HG02623 (cell line): ENCODE measurements at regions not wholly inside any gene's neighbourhood (a gene's known extent, or its start where the extent isn't known, plus 50 kb on each side); places are given as distances from the start of the nearest gene placed in this dataset.

Experiments
- ATAC-seq: cut with Tn5 transposase; IDR thresholded peaks from one replicate; pipeline ENCODE4 v1.9.1; 2021; ENCODE audit warnings: moderate library complexity; ENCODE audit not compliant: unreplicated experiment

GRCh38 chr5:74054139-74054538, 428.1 kb downstream of the ARHGEF28 start:
- ATAC-seq, result no peak

- no peak for ATAC-seq
Observed at GRCh38 chr5:74052441-74053221, 426.6 kb downstream of the ARHGEF28 start.

GRCh38 chr5:74051076-74051475, 425.1 kb downstream of the ARHGEF28 start:
- no peak for ATAC-seq

- ATAC-seq, result no peak
Observed at GRCh38 chr5:74044936-74045335, 418.9 kb downstream of the ARHGEF28 start.

- no peak for ATAC-seq
Observed at GRCh38 chr5:74042959-74043358, 417.0 kb downstream of the ARHGEF28 start.

GRCh38 chr5:74042559-74042958, 416.6 kb downstream of the ARHGEF28 start:
- no peak for ATAC-seq

GRCh38 chr5:74041913-74042312, 415.9 kb downstream of the ARHGEF28 start:
- ATAC-seq, result no peak

GRCh38 chr5:74040811-74041491, 415.0 kb downstream of the ARHGEF28 start:
- no peak for ATAC-seq

GRCh38 chr5:74040065-74040551, 414.1 kb downstream of the ARHGEF28 start:
- no peak for ATAC-seq

- no peak for ATAC-seq
Observed at GRCh38 chr5:74037321-74037720, 411.3 kb downstream of the ARHGEF28 start.

GRCh38 chr5:74035521-74035937, 409.5 kb downstream of the ARHGEF28 start:
- ATAC-seq, result peak; percentile 60

GRCh38 chr5:74034733-74035132, 408.7 kb downstream of the ARHGEF28 start:
- ATAC-seq, result no peak

- no peak for ATAC-seq
Observed at GRCh38 chr5:74032617-74033016, 406.6 kb downstream of the ARHGEF28 start.

- no peak for ATAC-seq
Observed at GRCh38 chr5:74031536-74031935, 405.5 kb downstream of the ARHGEF28 start.

GRCh38 chr5:74030821-74031220, 404.8 kb downstream of the ARHGEF28 start:
- no peak for ATAC-seq

- no peak for ATAC-seq
Observed at GRCh38 chr5:74030371-74030770, 404.4 kb downstream of the ARHGEF28 start.

GRCh38 chr5:74028976-74029375, 403.0 kb downstream of the ARHGEF28 start:
- no peak for ATAC-seq

GRCh38 chr5:74028406-74028805, 402.4 kb downstream of the ARHGEF28 start:
- ATAC-seq, result no peak

GRCh38 chr5:74027732-74028338, 401.8 kb downstream of the ARHGEF28 start:
- ATAC-seq, result no peak

- ATAC-seq, result no peak
Observed at GRCh38 chr5:74026310-74026709, 400.3 kb downstream of the ARHGEF28 start.

- ATAC-seq, result no peak
Observed at GRCh38 chr5:74021126-74021525, 395.1 kb downstream of the ARHGEF28 start.

- no peak for ATAC-seq
Observed at GRCh38 chr5:74020503-74020902, 394.5 kb downstream of the ARHGEF28 start.
